Jurkat, Clone E6-1 (cell line): ENCODE measurements at regions not wholly inside any gene's neighbourhood (a gene's known extent, or its start where the extent isn't known, plus 50 kb on each side); places are given as distances from the start of the nearest gene placed in this dataset.

Source experiments
- DNase-seq: peaks from one replicate; pipeline ENCODE4 v3.0.0-alpha.2; 2011; ENCODE audit warnings: low read depth, low spot score
- H3K4me3 ChIP-seq: 2 replicates; pipeline ENCODE4 v1.5.1; 2011; ENCODE audit warnings: mild to moderate bottlenecking, low read length, control low read depth, moderate library complexity

- H3K4me3 ChIP-seq, result no peak overlapping the region
- DNase-seq, result no peak
These were observed 1092.8 kb downstream of the ADGRL3 start for GRCh38 chr4:62292911-62293310.

GRCh38 chr4:62288808-62289541, 1088.8 kb downstream of the ADGRL3 start:
- no peak for DNase-seq
- H3K4me3 ChIP-seq, result no peak overlapping the region

GRCh38 chr4:62285026-62285425, 1084.9 kb downstream of the ADGRL3 start:
- no peak for DNase-seq
- no peak overlapping the region for H3K4me3 ChIP-seq

DNA sequence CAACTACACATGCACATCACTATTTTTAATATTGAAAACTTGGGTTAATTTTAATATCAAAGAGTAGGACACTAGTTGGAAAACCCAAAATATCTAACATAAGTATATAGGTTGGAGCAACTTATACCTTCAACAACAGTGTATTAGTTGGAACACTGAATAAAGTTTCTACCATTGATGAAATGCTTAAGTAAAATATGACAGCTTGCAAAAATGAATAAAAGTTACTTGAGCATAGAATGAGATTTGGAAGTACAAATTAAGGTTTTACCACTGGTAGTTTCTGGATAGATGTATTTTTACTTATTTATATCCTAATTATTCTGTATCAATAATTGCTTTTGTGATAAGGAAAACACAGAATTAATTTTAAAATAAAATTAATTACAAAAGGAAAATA, 1079.6 kb downstream of the ADGRL3 start:
- no peak for DNase-seq
- H3K4me3 ChIP-seq, result no peak overlapping the region

DNA sequence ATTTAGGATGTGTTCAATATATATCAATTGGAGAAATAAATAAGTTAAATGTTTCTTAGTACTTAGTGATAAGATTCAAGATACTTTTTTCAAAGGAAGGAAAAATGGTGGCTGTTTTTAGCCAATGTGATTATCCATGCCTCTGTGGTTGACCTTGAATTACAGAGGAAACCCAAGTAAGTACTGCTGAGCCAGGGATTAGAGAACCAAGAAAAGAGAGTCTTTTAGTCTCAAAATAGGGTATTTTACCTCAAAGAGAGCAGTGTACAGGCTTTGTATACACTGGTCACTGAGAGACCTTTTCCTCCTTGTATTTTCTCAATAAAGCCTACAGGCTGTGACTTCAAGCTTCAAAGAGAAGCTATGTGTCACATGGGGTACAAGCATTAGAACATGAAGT, 1075.3 kb downstream of the ADGRL3 start:
- no peak for DNase-seq
- H3K4me3 ChIP-seq, result no peak overlapping the region

GRCh38 chr4:62274782-62275181, 1074.7 kb downstream of the ADGRL3 start:
- no peak overlapping the region for H3K4me3 ChIP-seq
- no peak for DNase-seq

GRCh38 chr4:62271107-62271506, 1071.0 kb downstream of the ADGRL3 start:
- no peak overlapping the region for H3K4me3 ChIP-seq
- no peak for DNase-seq

DNA sequence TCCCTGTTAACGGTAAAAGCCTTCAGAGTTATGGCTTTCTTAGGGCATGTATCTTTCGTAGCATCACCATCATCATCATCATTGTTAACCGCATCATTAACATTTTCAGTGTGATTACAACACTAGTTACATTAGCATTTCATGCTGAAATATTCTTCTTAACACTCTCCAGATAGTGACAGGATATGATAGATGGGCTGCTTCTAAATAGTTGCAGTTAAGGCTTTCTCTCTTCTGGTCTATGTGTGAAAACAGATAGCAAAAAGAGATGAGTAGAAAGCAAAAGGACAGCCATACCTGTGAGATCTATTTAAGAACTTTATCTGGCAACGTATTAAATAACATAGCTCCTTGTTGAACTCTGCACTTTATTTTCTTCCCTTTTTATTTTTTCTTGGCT, 1069.8 kb downstream of the ADGRL3 start:
- no peak for DNase-seq
- no peak overlapping the region for H3K4me3 ChIP-seq

DNA sequence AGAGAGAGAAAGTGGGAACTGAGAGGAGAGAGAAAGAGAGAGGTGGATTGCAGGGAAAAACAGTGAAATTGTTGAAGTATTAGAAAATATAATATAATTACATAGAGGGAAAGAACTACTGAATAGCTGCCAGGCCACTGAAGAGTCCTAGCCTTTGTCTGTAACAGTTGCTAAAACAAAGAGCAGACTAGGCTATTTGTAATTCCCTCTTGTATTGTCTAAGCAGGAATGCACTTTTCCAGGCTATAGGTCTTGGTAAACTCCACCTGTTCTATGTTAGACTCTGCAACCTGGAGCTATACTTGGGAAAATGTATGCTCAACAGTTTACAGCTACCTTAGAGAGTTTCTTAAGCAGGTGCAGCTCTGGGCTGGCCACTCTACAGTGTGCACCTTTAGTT, 1063.3 kb downstream of the ADGRL3 start:
- DNase-seq, result no peak
- no peak overlapping the region for H3K4me3 ChIP-seq

- H3K4me3 ChIP-seq, result no peak overlapping the region
- no peak for DNase-seq
These were observed 1062.5 kb downstream of the ADGRL3 start for GRCh38 chr4:62262676-62263075.

DNA sequence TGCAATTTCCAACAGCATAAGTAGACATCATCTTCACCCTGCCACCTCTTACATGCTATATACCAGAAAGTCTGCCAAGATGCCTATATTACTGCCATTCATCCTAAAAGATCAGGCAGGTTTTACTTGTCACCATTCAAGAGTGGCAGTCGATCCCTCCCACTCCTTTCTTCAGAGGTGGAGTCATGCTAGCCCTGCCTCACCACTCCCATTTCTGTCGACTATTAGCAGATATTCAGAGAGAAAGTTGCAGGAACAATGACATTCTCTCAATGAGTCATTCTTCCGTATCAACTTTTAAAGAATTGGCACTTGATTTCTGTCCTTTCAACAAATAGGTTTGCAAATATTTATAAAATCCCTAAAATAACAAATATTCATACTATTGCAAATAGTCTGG, 1060.1 kb downstream of the ADGRL3 start:
- DNase-seq, result no peak

DNA sequence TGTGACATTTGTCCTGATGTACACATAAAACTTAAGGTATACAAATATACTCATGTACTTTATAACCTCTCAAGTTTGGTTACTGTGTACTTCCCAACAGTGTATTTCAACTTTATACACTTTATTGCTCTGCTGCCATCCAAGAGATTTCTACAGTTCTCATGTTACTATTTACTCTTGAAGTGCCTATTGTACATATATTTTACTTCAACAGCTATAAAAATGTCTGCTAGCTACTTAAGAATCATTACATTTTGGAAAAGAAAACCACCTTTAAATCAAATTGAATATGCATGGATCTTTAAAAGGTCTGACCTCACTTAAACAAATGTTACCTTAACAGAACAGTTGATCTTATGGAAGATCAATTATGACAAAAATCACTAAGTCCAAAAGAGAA, 1056.4 kb downstream of the ADGRL3 start:
- no peak overlapping the region for H3K4me3 ChIP-seq
- DNase-seq, result no peak

More for the DNA sequence above, 1060.1 kb downstream of the ADGRL3 start:
- no peak overlapping the region for H3K4me3 ChIP-seq

GRCh38 chr4:62252728-62253127, 1052.6 kb downstream of the ADGRL3 start:
- no peak for DNase-seq
- no peak overlapping the region for H3K4me3 ChIP-seq

GRCh38 chr4:62250100-62250499, 1050.0 kb downstream of the ADGRL3 start:
- DNase-seq, result no peak

DNA sequence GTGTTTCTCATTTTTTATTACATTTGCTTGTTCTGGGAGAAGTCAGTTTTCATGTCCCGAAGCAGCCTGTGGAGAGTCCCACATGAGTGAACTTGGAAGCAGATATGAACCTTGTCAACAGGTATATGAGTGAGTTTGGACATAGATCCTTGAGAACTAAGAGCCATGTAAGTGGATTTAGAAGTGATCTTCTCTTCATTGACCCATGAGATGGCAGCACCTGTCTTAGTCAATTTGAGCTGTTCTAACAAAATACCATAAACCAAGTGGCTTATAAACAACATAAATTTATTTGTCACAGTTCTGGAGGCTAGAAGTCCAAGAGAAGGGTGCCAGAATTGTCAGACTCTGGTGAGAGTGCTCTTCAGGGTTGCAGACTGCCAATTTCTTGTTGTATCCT, 1043.8 kb downstream of the ADGRL3 start:
- H3K4me3 ChIP-seq, result no peak overlapping the region
- DNase-seq, result no peak

More at GRCh38 chr4:62250100-62250499, 1050.0 kb downstream of the ADGRL3 start:
- H3K4me3 ChIP-seq, result no peak overlapping the region

DNA sequence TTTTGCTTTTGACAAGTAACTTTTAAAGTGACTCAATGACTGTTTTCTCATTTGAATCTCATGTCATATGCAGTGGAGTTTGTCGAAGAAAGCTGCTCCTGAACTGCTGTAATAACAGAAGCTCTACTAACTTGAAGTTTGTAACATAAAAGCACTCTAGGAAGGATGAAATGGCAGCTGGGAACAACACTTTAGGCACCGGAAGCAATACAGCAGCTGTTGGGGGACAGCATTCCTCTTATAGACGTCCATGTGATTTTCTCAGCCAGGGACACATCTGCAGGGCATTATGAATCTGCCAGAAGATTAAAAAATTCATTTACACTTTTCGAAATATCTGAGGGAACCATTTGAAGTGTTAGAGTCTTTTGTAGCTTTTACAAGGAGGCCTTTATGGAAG, 1035.8 kb downstream of the ADGRL3 start:
- DNase-seq, result no peak
- H3K4me3 ChIP-seq, result no peak overlapping the region

DNA sequence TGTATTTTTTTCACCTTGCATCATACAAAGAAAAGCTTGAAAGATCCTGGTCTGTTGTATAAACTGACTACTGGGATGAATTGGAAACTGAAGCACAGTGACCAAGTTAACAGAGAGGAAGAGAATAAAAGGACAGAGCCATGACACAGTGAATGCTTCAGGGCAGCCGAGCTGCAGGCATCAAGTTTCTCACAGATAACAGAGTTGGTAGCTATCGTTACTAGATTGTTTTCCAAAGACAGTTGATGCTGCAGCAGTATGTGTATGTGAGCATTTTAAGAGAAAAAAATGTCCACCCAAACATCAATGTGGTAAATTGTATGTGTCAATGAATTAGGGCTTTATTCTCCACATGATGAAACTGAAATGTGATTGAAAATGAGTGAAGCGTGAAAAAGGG, 1032.7 kb downstream of the ADGRL3 start:
- DNase-seq, result no peak

GRCh38 chr4:62231994-62232393, 1031.9 kb downstream of the ADGRL3 start:
- no peak overlapping the region for H3K4me3 ChIP-seq
- DNase-seq, result no peak

More for the DNA sequence above, 1032.7 kb downstream of the ADGRL3 start:
- H3K4me3 ChIP-seq, result no peak overlapping the region

DNA sequence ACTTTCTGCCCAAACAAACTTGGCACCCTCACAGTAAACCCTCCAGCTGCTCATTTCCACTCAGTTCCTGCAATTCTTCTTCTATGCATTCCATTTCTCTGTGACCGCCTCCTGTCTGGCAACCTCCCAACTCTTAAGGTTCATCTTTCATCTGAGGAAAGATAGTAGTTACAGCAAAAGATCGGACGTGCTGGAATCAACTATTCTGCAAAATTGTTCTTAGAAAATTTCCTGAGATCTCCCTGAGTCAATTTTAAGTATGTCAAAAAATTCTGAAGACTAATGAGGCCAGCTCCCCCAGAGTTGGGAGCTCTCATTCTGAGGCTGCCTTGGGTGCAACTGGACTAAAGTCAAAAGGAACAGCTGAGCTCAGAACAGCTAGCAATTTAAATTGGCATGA, 1026.0 kb downstream of the ADGRL3 start:
- no peak for DNase-seq
- no peak overlapping the region for H3K4me3 ChIP-seq

GRCh38 chr4:62222121-62222520, 1022.0 kb downstream of the ADGRL3 start:
- DNase-seq, result no peak
- no peak overlapping the region for H3K4me3 ChIP-seq

DNA sequence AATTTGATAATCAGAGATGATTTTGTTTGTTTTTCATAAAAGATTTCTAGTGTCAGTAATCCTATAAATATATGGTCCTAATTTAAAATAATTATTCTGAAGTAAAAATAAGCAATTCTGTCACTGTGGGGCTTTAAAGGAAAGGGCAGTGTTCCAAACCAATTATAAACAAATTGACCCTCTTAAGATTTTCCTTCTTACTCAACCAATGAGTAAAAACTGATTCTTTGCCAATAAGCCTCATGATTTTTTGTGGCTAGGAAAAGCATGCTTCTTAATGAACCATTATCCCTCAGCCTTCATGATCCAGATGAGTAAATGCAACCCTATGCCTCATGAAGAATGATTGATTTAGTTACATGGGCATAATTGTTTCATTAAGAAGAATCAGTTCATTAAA, 1010.4 kb downstream of the ADGRL3 start:
- no peak for DNase-seq
- no peak overlapping the region for H3K4me3 ChIP-seq
